ENCODE measurements at regions not wholly inside any gene's neighbourhood (a gene's known extent, or its start where the extent isn't known, plus 50 kb on each side); places are given as distances from the start of the nearest gene placed in this dataset.

- no peak overlapping the region for H3K4me3 ChIP-seq (ENCODE audit: low read depth, low read length)
- no peak for DNase-seq (ENCODE audit: low read depth)
- TF ChIP-seq CTCF (IDR thresholded peaks at IDR 0.05; ENCODE audit: low read depth, low read length, missing control alignments), result no peak
Measured at GRCh38 chr6:98566126-98566525, 268.2 kb upstream of the POU3F2 start.

- H3K4me3 ChIP-seq (ENCODE audit: low read depth, low read length), result no peak overlapping the region
- DNase-seq (ENCODE audit: low read depth), result no peak
- no peak for TF ChIP-seq CTCF (IDR thresholded peaks at IDR 0.05; ENCODE audit: low read depth, low read length, missing control alignments)
Measured at GRCh38 chr6:98572579-98572978, 261.8 kb upstream of the POU3F2 start.

GRCh38 chr6:98574984-98575383 lies 259.4 kb upstream of the POU3F2 start:
- no peak overlapping the region for H3K4me3 ChIP-seq (ENCODE audit: low read depth, low read length)
- no peak for TF ChIP-seq CTCF (IDR thresholded peaks at IDR 0.05; ENCODE audit: low read depth, low read length, missing control alignments)
- no peak for DNase-seq (ENCODE audit: low read depth)

GRCh38 chr6:98576791-98577190 lies 257.6 kb upstream of the POU3F2 start:
- no peak for DNase-seq (ENCODE audit: low read depth)
- no peak overlapping the region for H3K4me3 ChIP-seq (ENCODE audit: low read depth, low read length)
- no peak for TF ChIP-seq CTCF (IDR thresholded peaks at IDR 0.05; ENCODE audit: low read depth, low read length, missing control alignments)

GRCh38 chr6:98578016-98578415 lies 256.4 kb upstream of the POU3F2 start:
- TF ChIP-seq CTCF (IDR thresholded peaks at IDR 0.05; ENCODE audit: low read depth, low read length, missing control alignments), result no peak
- DNase-seq (ENCODE audit: low read depth), result no peak

GRCh38 chr6:98579079-98579478 lies 255.3 kb upstream of the POU3F2 start:
- no peak for TF ChIP-seq CTCF (IDR thresholded peaks at IDR 0.05; ENCODE audit: low read depth, low read length, missing control alignments)
- no peak for DNase-seq (ENCODE audit: low read depth)
- H3K4me3 ChIP-seq (ENCODE audit: low read depth, low read length), result no peak overlapping the region

More at GRCh38 chr6:98578016-98578415, 256.4 kb upstream of the POU3F2 start:
- H3K4me3 ChIP-seq (ENCODE audit: low read depth, low read length), result no peak overlapping the region

- no peak for DNase-seq (ENCODE audit: low read depth)
- no peak overlapping the region for H3K4me3 ChIP-seq (ENCODE audit: low read depth, low read length)
- TF ChIP-seq CTCF (IDR thresholded peaks at IDR 0.05; ENCODE audit: low read depth, low read length, missing control alignments), result no peak
Measured at GRCh38 chr6:98579941-98580340, 254.4 kb upstream of the POU3F2 start.
